ENCODE measurements at regions not wholly inside any gene's neighbourhood (a gene's known extent, or its start where the extent isn't known, plus 50 kb on each side); places are given as distances from the start of the nearest gene placed in this dataset.

GRCh38 chr12:67414011-67414715, 145.0 kb downstream of the CAND1 start:
- Mint-ChIP-seq H3K27me3 (no peaks in the 10 kb centered on the region), H3K27ac (peak overlapping the region; percentile 32), H3K36me3 (no peaks in the 10 kb centered on the region), H3K4me1 (ENCODE audit: unreplicated experiment) (peaks cover 26% of the 10 kb centered on the region), H3K4me3 (no peak overlapping the region), H3K9me3 (no peaks in the 10 kb centered on the region)
- DNase-seq (ENCODE audit: extremely low spot score, unreplicated experiment) = no peak
- TF ChIP-seq CTCF (conservative IDR thresholded peaks at IDR 0.05) = no peak

GRCh38 chr12:67415473-67415872, 146.3 kb downstream of the CAND1 start:
- no peaks in the 10 kb centered on the region for H3K9me3 Mint-ChIP-seq
- H3K4me3 Mint-ChIP-seq = no peak overlapping the region
- TF ChIP-seq CTCF (conservative IDR thresholded peaks at IDR 0.05) = peak; percentile 60
- H3K27ac Mint-ChIP-seq = no peak overlapping the region
- H3K36me3 Mint-ChIP-seq = no peaks in the 10 kb centered on the region
- H3K27me3 Mint-ChIP-seq = no peaks in the 10 kb centered on the region
- DNase-seq (ENCODE audit: extremely low spot score, unreplicated experiment) = no peak
- peaks cover 33% of the 10 kb centered on the region for H3K4me1 Mint-ChIP-seq (ENCODE audit: unreplicated experiment)

- Mint-ChIP-seq H3K9me3 (peaks cover 3% of the 10 kb centered on the region), H3K4me1 (ENCODE audit: unreplicated experiment) (peaks cover 47% of the 10 kb centered on the region), H3K27ac (peak overlapping the region; percentile 8), H3K4me3 (no peak overlapping the region), H3K36me3 (no peaks in the 10 kb centered on the region), H3K27me3 (no peaks in the 10 kb centered on the region)
- TF ChIP-seq CTCF (conservative IDR thresholded peaks at IDR 0.05) = no peak
- no peak for DNase-seq (ENCODE audit: extremely low spot score, unreplicated experiment)
These were observed 150.7 kb downstream of the CAND1 start for GRCh38 chr12:67419810-67420209.

GRCh38 chr12:67420506-67420905, 151.3 kb downstream of the CAND1 start:
- Mint-ChIP-seq H3K4me3 (no peak overlapping the region), H3K9me3 (peaks cover 4% of the 10 kb centered on the region), H3K27ac (no peak overlapping the region), H3K4me1 (ENCODE audit: unreplicated experiment) (peaks cover 50% of the 10 kb centered on the region), H3K36me3 (no peaks in the 10 kb centered on the region), H3K27me3 (no peaks in the 10 kb centered on the region)
- TF ChIP-seq CTCF (conservative IDR thresholded peaks at IDR 0.05) = no peak
- no peak for DNase-seq (ENCODE audit: extremely low spot score, unreplicated experiment)

- no peak for TF ChIP-seq CTCF (conservative IDR thresholded peaks at IDR 0.05)
- Mint-ChIP-seq H3K4me1 (ENCODE audit: unreplicated experiment) (peaks cover 63% of the 10 kb centered on the region), H3K36me3 (no peaks in the 10 kb centered on the region), H3K9me3 (peaks cover 8% of the 10 kb centered on the region), H3K27me3 (no peaks in the 10 kb centered on the region), H3K4me3 (no peak overlapping the region), H3K27ac (no peak overlapping the region)
- no peak for DNase-seq (ENCODE audit: extremely low spot score, unreplicated experiment)
These were observed 152.9 kb downstream of the CAND1 start for GRCh38 chr12:67422081-67422480.

Data from type B pancreatic cell (in vitro differentiated cells).